KMS-11 (cell line): ENCODE measurements at regions not wholly inside any gene's neighbourhood (a gene's known extent, or its start where the extent isn't known, plus 50 kb on each side); places are given as distances from the start of the nearest gene placed in this dataset.

Experiments
- H2AFZ ChIP-seq: fragments of 200-600 bp; sonication (generic); 2 replicates; pipeline ENCODE4 v1.6.1; 2016; ENCODE audit warnings: antibody characterized with exemption, mixed run types, low read depth
- H3K27ac ChIP-seq: fragments of 200-600 bp; sonication (generic); 2 replicates; pipeline ENCODE4 v1.6.1; 2016; ENCODE audit warnings: mild to moderate bottlenecking, mixed run types
- H3K27me3 ChIP-seq: fragments of 200-600 bp; sonication (generic); 2 replicates; pipeline ENCODE4 v1.6.1; 2017; ENCODE audit warnings: mild to moderate bottlenecking, low read depth, mixed run types, moderate library complexity; ENCODE audit not compliant: insufficient read depth
- H3K36me3 ChIP-seq: fragments of 200-600 bp; sonication (generic); 2 replicates; pipeline ENCODE4 v1.6.1; 2017; ENCODE audit warnings: mild to moderate bottlenecking, mixed run types; ENCODE audit not compliant: insufficient read depth
- H3K4me1 ChIP-seq: fragments of 200-600 bp; sonication (generic); 2 replicates; pipeline ENCODE4 v1.6.1; 2016; ENCODE audit warnings: mild to moderate bottlenecking, low read depth, mixed run types; ENCODE audit not compliant: poor library complexity, severe bottlenecking
- H3K4me2 ChIP-seq: fragments of 200-600 bp; sonication (generic); 2 replicates; pipeline ENCODE4 v1.7.0; 2016; ENCODE audit warnings: mild to moderate bottlenecking, mixed run types
- H3K4me3 ChIP-seq: fragments of 200-600 bp; sonication (generic); IDR thresholded peaks from 2 replicates; pipeline ENCODE4 v1.6.1; 2017; ENCODE audit warnings: low read depth, low read length, mixed read lengths; ENCODE audit not compliant: insufficient read depth
- H3K79me2 ChIP-seq: fragments of 200-600 bp; sonication (generic); 2 replicates; pipeline ENCODE4 v1.6.1; 2016; ENCODE audit warnings: low read depth, mixed run types; ENCODE audit not compliant: insufficient read depth
- H3K9ac ChIP-seq: fragments of 200-600 bp; sonication (generic); 2 replicates; pipeline ENCODE4 v1.6.1; 2016; ENCODE audit warnings: mild to moderate bottlenecking, mixed run types
- H4K20me1 ChIP-seq: fragments of 200-600 bp; sonication (generic); 2 replicates; pipeline ENCODE4 v1.6.1; 2016; ENCODE audit warnings: mild to moderate bottlenecking, mixed run types; ENCODE audit not compliant: insufficient read depth
- TF ChIP-seq, protein P1 (sequence below): fragments of 200-600 bp; sonication (generic); conservative IDR thresholded peaks from 2 replicates; pipeline ENCODE4 v1.6.1; 2017; ENCODE audit warnings: low read depth, mild to moderate bottlenecking, antibody characterized with exemption, low read length, moderate library complexity, mixed read lengths

DNA sequence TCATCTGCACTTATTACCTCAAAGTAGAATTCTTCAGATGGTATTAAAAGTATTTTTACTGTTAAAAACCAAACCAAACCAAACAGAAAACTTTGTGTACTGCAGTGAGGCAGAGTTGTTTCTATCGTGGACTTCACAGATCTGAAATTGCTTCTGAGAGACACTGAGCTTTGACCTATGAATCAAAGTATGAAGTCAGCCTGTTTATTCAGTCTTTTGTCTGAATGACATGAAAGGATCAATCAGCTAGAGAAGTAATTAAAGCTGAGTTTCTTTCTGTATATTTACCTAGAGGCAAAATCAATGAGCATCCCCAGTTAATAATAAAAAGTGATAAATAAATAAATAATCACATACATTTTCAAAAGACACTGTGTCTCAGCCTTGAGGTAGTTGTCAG, 2121.0 kb downstream of the PCDH7 start:
- no peaks in the 10 kb centered on the region for H3K27me3 ChIP-seq
- H3K27ac ChIP-seq = no peak overlapping the region
- no peak overlapping the region for H3K4me3 ChIP-seq
- H3K79me2 ChIP-seq = no peaks in the 10 kb centered on the region
- H3K4me1 ChIP-seq = no peaks in the 10 kb centered on the region
- TF ChIP-seq, protein P1, sequence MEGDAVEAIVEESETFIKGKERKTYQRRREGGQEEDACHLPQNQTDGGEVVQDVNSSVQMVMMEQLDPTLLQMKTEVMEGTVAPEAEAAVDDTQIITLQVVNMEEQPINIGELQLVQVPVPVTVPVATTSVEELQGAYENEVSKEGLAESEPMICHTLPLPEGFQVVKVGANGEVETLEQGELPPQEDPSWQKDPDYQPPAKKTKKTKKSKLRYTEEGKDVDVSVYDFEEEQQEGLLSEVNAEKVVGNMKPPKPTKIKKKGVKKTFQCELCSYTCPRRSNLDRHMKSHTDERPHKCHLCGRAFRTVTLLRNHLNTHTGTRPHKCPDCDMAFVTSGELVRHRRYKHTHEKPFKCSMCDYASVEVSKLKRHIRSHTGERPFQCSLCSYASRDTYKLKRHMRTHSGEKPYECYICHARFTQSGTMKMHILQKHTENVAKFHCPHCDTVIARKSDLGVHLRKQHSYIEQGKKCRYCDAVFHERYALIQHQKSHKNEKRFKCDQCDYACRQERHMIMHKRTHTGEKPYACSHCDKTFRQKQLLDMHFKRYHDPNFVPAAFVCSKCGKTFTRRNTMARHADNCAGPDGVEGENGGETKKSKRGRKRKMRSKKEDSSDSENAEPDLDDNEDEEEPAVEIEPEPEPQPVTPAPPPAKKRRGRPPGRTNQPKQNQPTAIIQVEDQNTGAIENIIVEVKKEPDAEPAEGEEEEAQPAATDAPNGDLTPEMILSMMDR = no peak
- H2AFZ ChIP-seq = no peak overlapping the region
- H3K9ac ChIP-seq = no peak overlapping the region
- no peak overlapping the region for H3K4me2 ChIP-seq
- H4K20me1 ChIP-seq = no peaks in the 10 kb centered on the region
- no peaks in the 10 kb centered on the region for H3K36me3 ChIP-seq

DNA sequence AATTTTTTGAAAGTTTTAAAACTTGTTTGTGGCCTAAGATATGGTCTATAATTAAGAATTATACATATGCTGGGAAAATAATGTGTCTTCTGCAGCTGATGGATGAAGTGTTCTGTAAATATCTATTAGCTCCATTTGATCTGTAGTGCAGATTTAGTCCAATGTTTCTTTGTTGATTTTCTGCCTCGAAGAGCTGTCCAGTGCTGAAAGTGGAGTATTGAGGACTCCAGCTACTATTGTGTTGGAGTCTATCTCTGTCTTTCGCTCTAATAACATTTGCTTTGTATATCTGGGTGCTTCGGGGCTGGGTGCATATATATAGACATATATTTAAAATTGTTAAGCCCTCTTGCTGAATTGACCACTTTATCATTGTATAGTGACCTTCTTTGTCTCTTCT, 2127.3 kb downstream of the PCDH7 start:
- no peak overlapping the region for H3K4me3 ChIP-seq
- no peak overlapping the region for H3K4me2 ChIP-seq
- no peaks in the 10 kb centered on the region for H4K20me1 ChIP-seq
- no peak overlapping the region for H3K27ac ChIP-seq
- no peaks in the 10 kb centered on the region for H3K36me3 ChIP-seq
- H3K4me1 ChIP-seq = no peaks in the 10 kb centered on the region
- H3K27me3 ChIP-seq = no peaks in the 10 kb centered on the region
- no peak overlapping the region for H2AFZ ChIP-seq
- H3K79me2 ChIP-seq = no peaks in the 10 kb centered on the region
- TF ChIP-seq, protein P1 = no peak
- no peak overlapping the region for H3K9ac ChIP-seq

DNA sequence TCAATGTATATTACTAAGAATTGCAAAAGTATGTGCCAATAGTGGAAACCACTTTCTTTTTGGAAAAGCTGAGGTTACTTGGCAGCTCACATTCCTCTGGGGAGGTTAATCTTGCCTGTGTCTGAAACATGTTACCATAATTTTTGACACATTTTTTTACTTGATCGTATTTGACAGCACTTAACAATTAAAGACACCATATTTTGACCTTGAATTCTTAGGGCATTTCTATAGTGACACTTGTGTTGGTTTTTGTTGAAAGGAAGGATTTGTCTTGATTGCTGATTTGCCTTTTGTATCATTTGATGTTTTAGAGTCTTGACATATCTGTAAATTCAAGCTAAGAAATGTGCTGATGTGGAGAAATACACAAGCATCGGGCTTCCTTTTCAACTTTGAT, 2135.5 kb downstream of the PCDH7 start:
- H3K36me3 ChIP-seq = no peaks in the 10 kb centered on the region
- H3K9ac ChIP-seq = no peak overlapping the region
- TF ChIP-seq, protein P1 = no peak
- H2AFZ ChIP-seq = no peak overlapping the region
- no peaks in the 10 kb centered on the region for H3K79me2 ChIP-seq
- no peak overlapping the region for H3K27ac ChIP-seq
- no peak overlapping the region for H3K4me2 ChIP-seq
- no peaks in the 10 kb centered on the region for H3K4me1 ChIP-seq
- no peak overlapping the region for H3K4me3 ChIP-seq
- no peaks in the 10 kb centered on the region for H3K27me3 ChIP-seq
- H4K20me1 ChIP-seq = no peaks in the 10 kb centered on the region

DNA sequence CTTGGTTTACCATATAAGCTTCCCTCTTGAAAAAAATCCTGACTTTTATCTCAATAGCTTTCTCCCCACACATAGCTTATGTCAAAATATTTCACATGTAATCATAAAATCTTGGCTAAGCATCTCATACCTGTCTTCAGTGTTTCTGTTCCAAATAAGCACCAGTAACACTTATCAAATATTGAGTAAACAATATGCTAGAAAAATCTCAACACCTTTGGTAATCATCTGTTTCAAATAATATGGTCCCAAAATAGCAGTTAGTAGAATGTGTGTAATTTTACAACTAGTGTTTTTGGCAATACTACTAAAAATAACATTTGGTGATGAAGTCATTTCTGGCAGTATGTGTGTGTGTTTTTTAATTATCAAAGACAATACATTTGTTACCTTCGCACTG, 2138.2 kb downstream of the PCDH7 start:
- Histone ChIP-seq H3K4me3 (no peak overlapping the region), H3K36me3 (no peaks in the 10 kb centered on the region), H3K79me2 (no peaks in the 10 kb centered on the region), H2AFZ (no peak overlapping the region), H3K27ac (no peak overlapping the region), H3K4me2 (no peak overlapping the region), H3K4me1 (no peaks in the 10 kb centered on the region), H4K20me1 (no peaks in the 10 kb centered on the region), H3K9ac (no peak overlapping the region), H3K27me3 (no peaks in the 10 kb centered on the region)
- TF ChIP-seq, protein P1 = no peak

DNA sequence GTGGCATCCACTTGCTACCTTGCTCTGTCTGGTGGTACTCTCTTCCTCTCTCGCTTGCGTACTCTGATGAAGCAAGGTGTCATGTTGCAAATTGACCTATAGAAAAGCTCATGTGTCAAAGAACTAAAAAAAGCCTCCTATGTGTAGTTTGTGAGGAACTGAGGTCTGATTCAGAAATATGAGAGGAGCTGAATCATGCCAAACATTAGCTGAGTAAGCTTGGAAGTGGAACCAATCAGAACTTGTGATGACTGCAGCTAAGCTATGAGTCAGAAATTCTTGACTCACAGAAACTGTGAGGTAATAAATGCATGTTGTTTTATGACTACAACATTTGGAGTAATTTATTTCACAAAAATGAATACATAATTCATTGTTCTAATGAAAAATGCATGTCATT, 2138.8 kb downstream of the PCDH7 start:
- H3K9ac ChIP-seq = no peak overlapping the region
- no peaks in the 10 kb centered on the region for H3K4me1 ChIP-seq
- no peaks in the 10 kb centered on the region for H3K79me2 ChIP-seq
- no peaks in the 10 kb centered on the region for H3K27me3 ChIP-seq
- no peak overlapping the region for H2AFZ ChIP-seq
- no peaks in the 10 kb centered on the region for H4K20me1 ChIP-seq
- H3K4me3 ChIP-seq = no peak overlapping the region
- H3K4me2 ChIP-seq = no peak overlapping the region
- TF ChIP-seq, protein P1 = no peak
- H3K36me3 ChIP-seq = no peaks in the 10 kb centered on the region
- no peak overlapping the region for H3K27ac ChIP-seq
